ENCODE measurements at regions not wholly inside any gene's neighbourhood (a gene's known extent, or its start where the extent isn't known, plus 50 kb on each side); places are given as distances from the start of the nearest gene placed in this dataset.

DNA sequence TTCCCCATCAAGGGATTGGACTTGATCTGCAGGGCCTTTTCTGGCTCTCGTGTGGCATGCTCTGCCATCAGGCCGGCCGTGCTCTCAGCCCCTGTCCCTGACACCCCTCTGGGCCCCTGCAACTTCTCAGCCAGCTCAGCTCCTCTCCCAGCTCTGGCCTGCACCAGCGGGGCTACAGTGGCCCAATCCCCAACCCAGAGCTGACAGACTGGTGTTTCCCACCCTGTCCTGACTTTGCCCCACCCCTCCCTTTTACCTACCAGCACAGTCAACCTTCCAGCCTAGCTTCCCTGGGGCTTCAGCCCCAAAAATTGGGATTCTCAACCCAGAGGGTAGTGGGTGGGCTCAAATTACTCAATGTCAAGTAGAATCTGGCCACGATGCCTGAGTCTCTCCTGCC lies 149.3 kb downstream of the SYF2 start:
- Histone ChIP-seq H3K36me3 (ENCODE audit: control insufficient read depth, insufficient read depth, low read length) (no peaks in the 10 kb centered on the region), H2BK15ac (replicated peaks; ENCODE audit: low read depth) (no peak overlapping the region), H3K23ac (ENCODE audit: low read length) (no peak overlapping the region), H3K9ac (ENCODE audit: low read length) (no peak overlapping the region), H2BK5ac (ENCODE audit: low read length) (no peak overlapping the region), H2AK5ac (ENCODE audit: low read length) (no peak overlapping the region), H3K4me2 (ENCODE audit: low read length) (no peak overlapping the region), H3K27ac (ENCODE audit: low read depth, low read length) (no peak overlapping the region), H3K4ac (ENCODE audit: low read depth, low read length) (no peak overlapping the region), H3K56ac (ENCODE audit: low read length) (no peak overlapping the region), H3K4me3 (ENCODE audit: low read length) (no peak overlapping the region), H4K5ac (ENCODE audit: low read length) (no peak overlapping the region), H3K79me2 (ENCODE audit: control insufficient read depth, insufficient read depth, low read length) (no peaks in the 10 kb centered on the region), H3K18ac (ENCODE audit: low read length) (no peak overlapping the region), H3K27me3 (ENCODE audit: insufficient read depth, low read length, poor library complexity) (no peaks in the 10 kb centered on the region), H3K79me1 (ENCODE audit: low read length) (no peaks in the 10 kb centered on the region), H3K4me1 (ENCODE audit: control insufficient read depth, low read depth, low read length) (no peaks in the 10 kb centered on the region), H2BK120ac (ENCODE audit: low read depth, low read length) (no peak overlapping the region), H4K8ac (ENCODE audit: low read depth, low read length) (no peak overlapping the region)
- WGBS (ENCODE audit: extremely low coverage, insufficient coverage, low lambda C conversion rate): no CpG with 5 or more reads among the region's 5 CpGs
- no peak for DNase-seq

- Histone ChIP-seq H3K4ac (ENCODE audit: low read depth, low read length) (no peak overlapping the region), H3K36me3 (ENCODE audit: control insufficient read depth, insufficient read depth, low read length) (no peaks in the 10 kb centered on the region), H2BK120ac (ENCODE audit: low read depth, low read length) (no peak overlapping the region), H3K27ac (ENCODE audit: low read depth, low read length) (no peak overlapping the region), H4K5ac (ENCODE audit: low read length) (no peak overlapping the region), H2BK5ac (ENCODE audit: low read length) (no peak overlapping the region), H3K9ac (ENCODE audit: low read length) (no peak overlapping the region), H3K27me3 (ENCODE audit: insufficient read depth, low read length, poor library complexity) (no peaks in the 10 kb centered on the region), H2AK5ac (ENCODE audit: low read length) (no peak overlapping the region), H3K4me1 (ENCODE audit: control insufficient read depth, low read depth, low read length) (no peaks in the 10 kb centered on the region), H3K56ac (ENCODE audit: low read length) (no peak overlapping the region), H3K4me3 (ENCODE audit: low read length) (no peak overlapping the region), H3K18ac (ENCODE audit: low read length) (no peak overlapping the region), H3K79me2 (ENCODE audit: control insufficient read depth, insufficient read depth, low read length) (no peaks in the 10 kb centered on the region), H2BK15ac (replicated peaks; ENCODE audit: low read depth) (no peak overlapping the region), H4K8ac (ENCODE audit: low read depth, low read length) (no peak overlapping the region), H3K4me2 (ENCODE audit: low read length) (no peak overlapping the region), H3K79me1 (ENCODE audit: low read length) (no peaks in the 10 kb centered on the region), H3K23ac (ENCODE audit: low read length) (no peak overlapping the region)
- no CpG with 5 or more reads among the region's 25 CpGs for WGBS (ENCODE audit: extremely low coverage, insufficient coverage, low lambda C conversion rate)
- no peak for DNase-seq
Observed at GRCh38 chr1:25082216-25082899, 149.9 kb downstream of the SYF2 start.

DNA sequence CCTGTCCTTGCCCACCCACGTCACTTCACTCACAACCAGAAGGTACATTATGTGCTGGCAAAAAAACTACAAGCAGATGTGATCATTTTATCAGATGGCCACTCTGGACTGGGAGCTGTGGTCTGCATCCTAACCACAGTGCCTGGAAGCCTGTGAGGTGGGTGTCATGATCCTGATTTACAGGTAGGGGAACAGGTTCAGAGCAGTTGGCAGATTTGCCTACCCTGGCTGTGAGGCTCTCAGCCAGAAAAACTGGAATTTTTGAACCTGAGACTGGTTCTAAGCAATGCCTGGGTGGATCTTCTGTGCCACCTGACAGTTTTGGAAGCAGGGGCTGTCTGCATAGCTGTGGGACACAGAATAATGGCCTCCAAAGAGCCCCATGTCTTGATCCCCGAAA lies 150.8 kb downstream of the SYF2 start:
- H3K4me1 ChIP-seq (ENCODE audit: control insufficient read depth, low read depth, low read length): no peaks in the 10 kb centered on the region
- no peak overlapping the region for H2BK15ac ChIP-seq (replicated peaks; ENCODE audit: low read depth)
- no peak overlapping the region for H2BK120ac ChIP-seq (ENCODE audit: low read depth, low read length)
- no peak overlapping the region for H2AK5ac ChIP-seq (ENCODE audit: low read length)
- DNase-seq: no peak
- no peaks in the 10 kb centered on the region for H3K79me1 ChIP-seq (ENCODE audit: low read length)
- no peaks in the 10 kb centered on the region for H3K79me2 ChIP-seq (ENCODE audit: control insufficient read depth, insufficient read depth, low read length)
- H3K36me3 ChIP-seq (ENCODE audit: control insufficient read depth, insufficient read depth, low read length): no peaks in the 10 kb centered on the region
- no peak overlapping the region for H2BK5ac ChIP-seq (ENCODE audit: low read length)
- no peak overlapping the region for H3K27ac ChIP-seq (ENCODE audit: low read depth, low read length)
- H3K56ac ChIP-seq (ENCODE audit: low read length): no peak overlapping the region
- no peak overlapping the region for H3K18ac ChIP-seq (ENCODE audit: low read length)
- H4K8ac ChIP-seq (ENCODE audit: low read depth, low read length): no peak overlapping the region
- no peak overlapping the region for H3K4me3 ChIP-seq (ENCODE audit: low read length)
- no peak overlapping the region for H3K23ac ChIP-seq (ENCODE audit: low read length)
- H3K27me3 ChIP-seq (ENCODE audit: insufficient read depth, low read length, poor library complexity): no peaks in the 10 kb centered on the region
- no peak overlapping the region for H3K9ac ChIP-seq (ENCODE audit: low read length)
- no peak overlapping the region for H4K5ac ChIP-seq (ENCODE audit: low read length)
- H3K4ac ChIP-seq (ENCODE audit: low read depth, low read length): no peak overlapping the region
- H3K4me2 ChIP-seq (ENCODE audit: low read length): no peak overlapping the region
- WGBS (ENCODE audit: extremely low coverage, insufficient coverage, low lambda C conversion rate): no CpG with 5 or more reads among the region's 2 CpGs

DNA sequence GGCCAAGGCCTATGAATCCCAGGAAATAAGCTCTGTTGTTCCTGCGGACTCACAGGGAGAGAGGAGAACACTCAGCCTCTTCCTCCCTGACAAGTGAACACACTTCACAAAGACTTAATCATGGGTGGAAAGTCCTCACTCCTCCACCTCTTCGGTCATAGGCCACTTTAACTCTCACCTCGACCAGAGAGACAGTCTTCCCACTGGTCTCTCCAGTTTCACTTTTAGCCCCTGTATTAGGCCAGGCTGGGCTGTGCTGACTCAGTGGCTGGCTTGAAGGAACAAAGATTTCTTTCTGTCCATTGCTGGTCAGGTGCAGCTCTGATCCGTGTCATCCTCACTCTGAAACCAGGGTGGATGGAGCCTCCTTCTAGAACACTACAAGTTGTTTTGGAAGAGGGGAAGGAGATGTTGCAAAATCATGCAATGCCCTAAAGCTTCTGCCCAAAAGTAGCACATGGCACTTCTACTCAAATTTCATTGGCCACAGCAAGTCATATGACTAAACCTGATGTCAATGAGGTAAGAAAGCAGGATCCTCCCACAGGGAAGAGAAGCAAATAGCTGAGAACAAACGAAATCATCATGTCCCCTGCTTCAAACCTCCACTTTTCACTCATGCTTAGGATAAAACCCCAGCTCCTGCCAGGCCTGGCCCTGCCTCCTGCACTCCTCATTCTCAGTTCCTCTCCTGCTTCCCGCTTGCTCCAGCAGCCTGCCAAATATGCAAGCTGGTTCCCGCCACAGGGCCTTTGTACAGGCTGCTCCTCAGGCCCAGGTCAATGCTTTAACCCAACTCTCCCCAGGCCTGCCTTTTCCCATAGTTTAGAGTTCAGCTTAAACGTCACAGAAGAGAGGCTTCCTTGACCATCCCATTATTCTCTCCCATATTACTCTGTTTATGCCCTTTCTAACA lies 150.5 kb upstream of the RUNX3 start:
- no peak overlapping the region for H3K4me2 ChIP-seq (ENCODE audit: low read length)
- H3K79me1 ChIP-seq (ENCODE audit: low read length): no peaks in the 10 kb centered on the region
- no peak overlapping the region for H3K4ac ChIP-seq (ENCODE audit: low read depth, low read length)
- H3K4me3 ChIP-seq (ENCODE audit: low read length): no peak overlapping the region
- H4K5ac ChIP-seq (ENCODE audit: low read length): no peak overlapping the region
- H2BK120ac ChIP-seq (ENCODE audit: low read depth, low read length): no peak overlapping the region
- no peaks in the 10 kb centered on the region for H3K4me1 ChIP-seq (ENCODE audit: control insufficient read depth, low read depth, low read length)
- WGBS (ENCODE audit: extremely low coverage, insufficient coverage, low lambda C conversion rate): no CpG with 5 or more reads among the region's 8 CpGs
- no peak overlapping the region for H2BK15ac ChIP-seq (replicated peaks; ENCODE audit: low read depth)
- no peak overlapping the region for H3K9ac ChIP-seq (ENCODE audit: low read length)
- H4K8ac ChIP-seq (ENCODE audit: low read depth, low read length): no peak overlapping the region
- no peak overlapping the region for H3K56ac ChIP-seq (ENCODE audit: low read length)
- H3K18ac ChIP-seq (ENCODE audit: low read length): no peak overlapping the region
- no peak overlapping the region for H2BK5ac ChIP-seq (ENCODE audit: low read length)
- no peaks in the 10 kb centered on the region for H3K79me2 ChIP-seq (ENCODE audit: control insufficient read depth, insufficient read depth, low read length)
- no peaks in the 10 kb centered on the region for H3K27me3 ChIP-seq (ENCODE audit: insufficient read depth, low read length, poor library complexity)
- no peak overlapping the region for H3K23ac ChIP-seq (ENCODE audit: low read length)
- peak; percentile 37 for DNase-seq
- no peak overlapping the region for H2AK5ac ChIP-seq (ENCODE audit: low read length)
- no peak overlapping the region for H3K27ac ChIP-seq (ENCODE audit: low read depth, low read length)
- H3K36me3 ChIP-seq (ENCODE audit: control insufficient read depth, insufficient read depth, low read length): no peaks in the 10 kb centered on the region

DNA sequence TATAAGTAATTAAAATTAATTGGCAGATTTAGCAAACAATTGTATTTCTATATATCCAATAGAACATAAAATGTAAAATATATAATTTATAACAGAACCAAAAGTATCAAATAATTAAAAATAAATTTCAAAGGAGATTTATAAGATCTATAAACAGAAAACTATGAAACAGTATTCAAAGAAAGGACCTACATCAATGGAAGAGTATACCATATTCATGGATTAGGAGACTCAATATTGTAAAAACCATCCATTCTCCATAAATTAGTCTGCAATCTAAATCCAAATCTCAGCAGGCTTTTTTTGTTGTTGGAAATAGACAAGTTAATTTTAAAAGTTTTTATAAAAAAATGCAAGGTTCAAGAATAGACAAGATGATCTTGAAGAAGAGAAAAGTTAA lies 149.0 kb upstream of the RUNX3 start:
- Histone ChIP-seq H3K4me3 (ENCODE audit: low read length) (no peak overlapping the region), H3K18ac (ENCODE audit: low read length) (no peak overlapping the region), H3K4ac (ENCODE audit: low read depth, low read length) (no peak overlapping the region), H3K79me2 (ENCODE audit: control insufficient read depth, insufficient read depth, low read length) (no peaks in the 10 kb centered on the region), H2BK5ac (ENCODE audit: low read length) (no peak overlapping the region), H3K27ac (ENCODE audit: low read depth, low read length) (no peak overlapping the region), H3K4me1 (ENCODE audit: control insufficient read depth, low read depth, low read length) (no peaks in the 10 kb centered on the region), H3K56ac (ENCODE audit: low read length) (no peak overlapping the region), H3K9ac (ENCODE audit: low read length) (no peak overlapping the region), H3K27me3 (ENCODE audit: insufficient read depth, low read length, poor library complexity) (no peaks in the 10 kb centered on the region), H2BK120ac (ENCODE audit: low read depth, low read length) (no peak overlapping the region), H3K79me1 (ENCODE audit: low read length) (no peaks in the 10 kb centered on the region), H3K23ac (ENCODE audit: low read length) (no peak overlapping the region), H3K4me2 (ENCODE audit: low read length) (no peak overlapping the region), H3K36me3 (ENCODE audit: control insufficient read depth, insufficient read depth, low read length) (no peaks in the 10 kb centered on the region), H2BK15ac (replicated peaks; ENCODE audit: low read depth) (no peak overlapping the region), H4K8ac (ENCODE audit: low read depth, low read length) (no peak overlapping the region), H4K5ac (ENCODE audit: low read length) (no peak overlapping the region), H2AK5ac (ENCODE audit: low read length) (no peak overlapping the region)
- no peak for DNase-seq
